ENCODE measurements at regions not wholly inside any gene's neighbourhood (a gene's known extent, or its start where the extent isn't known, plus 50 kb on each side); places are given as distances from the start of the nearest gene placed in this dataset.

DNA sequence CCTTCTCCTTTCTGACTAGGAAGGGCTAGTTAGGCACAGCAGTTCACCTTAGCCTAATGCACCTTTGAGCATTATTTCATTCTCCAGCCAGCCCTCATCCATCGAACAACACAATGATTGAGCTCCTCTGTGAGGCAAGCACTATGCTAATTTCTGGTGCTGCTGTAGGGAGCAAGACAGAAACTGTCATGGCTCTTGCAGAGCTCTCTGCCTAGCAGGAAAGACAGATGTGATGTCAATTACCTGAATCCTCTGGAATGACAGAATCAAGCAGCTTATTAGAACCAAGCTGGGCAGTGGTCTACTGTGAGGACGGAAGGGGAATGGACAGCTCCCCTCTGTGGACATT is 256.1 kb upstream of the NOCT start:
- Histone ChIP-seq H3K9me3 (ENCODE audit: low read depth) (no peaks in the 10 kb centered on the region), H2AFZ (no peak overlapping the region), H3K4me3 (no peak overlapping the region), H3K27me3 (replicated peaks; ENCODE audit: insufficient read depth) (no peaks in the 10 kb centered on the region), H3K36me3 (ENCODE audit: low read depth) (no peaks in the 10 kb centered on the region), H3K4me1 (ENCODE audit: insufficient read depth) (peaks cover 3% of the 10 kb centered on the region; the same call in 1 of the 2 replicates), H3K9me2 (ENCODE audit: insufficient read depth) (no peaks in the 10 kb centered on the region), H4K20me1 (ENCODE audit: insufficient read depth) (no peaks in the 10 kb centered on the region), H3K4me2 (ENCODE audit: unreplicated experiment) (no peak overlapping the region), H3K79me2 (ENCODE audit: insufficient read depth) (no peaks in the 10 kb centered on the region), H3F3A (ENCODE audit: insufficient read depth) (peaks cover 19% of the 10 kb centered on the region), H3K9ac (no peak overlapping the region), H3K27ac (no peak overlapping the region)
- in situ Hi-C loops (cut with MboI) = no loop called here
- WGBS, 2 experiments (ENCODE audit: low coverage in 1 of 2, low lambda C conversion rate in 2 of 2, missing lambda C conversion rate in 2 of 2) = 68 to 78% methylated on average over 2 of the region's 2 CpGs
- TF ChIP-seq EZH2 (IDR thresholded peaks at IDR 0.05; ENCODE audit: insufficient read depth, poor library complexity, severe bottlenecking) (no peak), EZH2phosphoT487 (IDR thresholded peaks at IDR 0.05; ENCODE audit: insufficient read depth, low read depth) (no peak)
- DNase-seq = no peak

DNA sequence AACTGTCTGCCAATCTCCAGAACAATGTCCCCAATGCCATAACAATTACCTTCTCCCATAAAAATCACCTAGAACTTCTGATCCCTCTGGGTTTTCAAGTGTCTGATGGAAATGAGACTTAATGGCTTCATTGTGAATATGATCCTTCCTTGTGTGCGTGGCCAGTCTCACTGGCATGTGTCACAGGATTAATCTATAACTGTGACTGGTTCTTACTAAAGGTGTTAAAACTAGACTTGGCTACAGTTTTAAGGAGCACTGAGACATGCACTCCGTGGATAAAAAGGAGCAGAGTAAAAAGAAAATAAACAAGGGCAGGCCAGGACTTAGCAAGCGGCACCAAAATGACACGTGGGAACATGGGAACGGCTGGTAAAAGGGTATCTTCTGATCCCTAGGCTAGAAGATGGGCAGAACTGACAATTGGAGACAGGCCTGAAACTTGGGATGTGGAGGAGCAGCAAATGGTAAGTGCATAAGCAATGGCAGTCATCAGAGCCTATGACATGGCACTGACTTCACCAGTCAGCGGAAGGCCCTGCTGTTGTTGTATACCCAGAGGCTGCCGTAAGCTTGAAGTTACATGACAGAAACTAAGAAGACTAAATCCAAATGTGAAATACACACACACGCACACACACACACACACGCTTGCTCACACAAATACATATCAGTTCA is 256.6 kb upstream of the NOCT start:
- Histone ChIP-seq H3K36me3 (ENCODE audit: low read depth) (no peaks in the 10 kb centered on the region), H3K4me1 (ENCODE audit: insufficient read depth) (peaks cover 3% of the 10 kb centered on the region; the same call in 1 of the 2 replicates), H2AFZ (0 out of 2 replicates have a peak overlapping the region, but pooled peaks have one; percentile 60), H3K27me3 (replicated peaks; ENCODE audit: insufficient read depth) (no peaks in the 10 kb centered on the region), H3K9ac (no peak overlapping the region), H3K79me2 (ENCODE audit: insufficient read depth) (no peaks in the 10 kb centered on the region), H4K20me1 (ENCODE audit: insufficient read depth) (no peaks in the 10 kb centered on the region), H3K4me2 (ENCODE audit: unreplicated experiment) (no peak overlapping the region), H3F3A (ENCODE audit: insufficient read depth) (peaks cover 19% of the 10 kb centered on the region), H3K9me3 (ENCODE audit: low read depth) (no peaks in the 10 kb centered on the region), H3K9me2 (ENCODE audit: insufficient read depth) (no peaks in the 10 kb centered on the region), H3K4me3 (no peak overlapping the region), H3K27ac (no peak overlapping the region)
- DNase-seq = no peak
- TF ChIP-seq EZH2phosphoT487 (IDR thresholded peaks at IDR 0.05; ENCODE audit: insufficient read depth, low read depth) (no peak), EZH2 (IDR thresholded peaks at IDR 0.05; ENCODE audit: insufficient read depth, poor library complexity, severe bottlenecking) (no peak)
- 86 to 89% methylated on average over 9 of the region's 9 CpGs for WGBS, 2 experiments (ENCODE audit: low coverage in 1 of 2, low lambda C conversion rate in 2 of 2, missing lambda C conversion rate in 2 of 2)
- in situ Hi-C loops (cut with MboI) = no loop called here

DNA sequence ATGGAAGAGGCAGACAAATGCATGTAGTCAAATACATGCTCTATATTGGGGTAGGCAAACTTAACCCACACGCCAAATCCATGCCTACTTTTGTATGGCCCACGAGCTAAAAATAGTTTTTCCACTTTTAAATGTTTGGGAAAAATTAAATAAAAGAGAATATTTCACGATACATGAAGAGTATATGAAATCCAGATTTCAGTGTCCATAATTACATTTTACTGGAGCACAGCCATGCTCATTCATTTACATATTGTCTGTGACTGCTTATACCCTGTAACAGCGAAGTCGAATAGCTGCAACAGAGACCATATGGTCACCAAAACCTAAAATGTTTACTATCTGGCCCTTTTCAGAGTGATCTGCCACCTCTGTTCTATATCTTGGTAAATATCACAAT is 257.4 kb upstream of the NOCT start:
- H3K9me2 ChIP-seq (ENCODE audit: insufficient read depth) = no peaks in the 10 kb centered on the region
- in situ Hi-C loops (cut with MboI) = no loop called here

DNA sequence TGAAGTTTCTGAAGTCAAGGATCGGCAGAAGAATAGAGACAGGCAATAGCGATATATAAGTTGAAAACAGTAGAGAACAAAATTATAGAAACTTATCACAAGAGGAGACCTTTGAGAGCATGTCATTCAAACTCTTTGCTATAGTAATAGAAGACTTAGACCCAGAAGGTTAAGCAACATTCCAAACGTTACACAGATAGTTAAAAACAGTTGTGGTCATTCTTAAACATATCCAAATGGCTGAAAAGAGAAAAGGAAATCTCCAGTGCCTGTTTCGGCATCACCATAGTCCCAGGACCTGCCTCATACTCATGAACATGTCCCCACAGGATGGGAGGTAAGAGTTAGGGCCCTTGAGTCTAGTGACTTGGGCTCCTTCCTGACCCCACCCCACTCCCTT is 258.1 kb upstream of the NOCT start:
- Histone ChIP-seq H3F3A (ENCODE audit: insufficient read depth) (peaks cover 17% of the 10 kb centered on the region), H3K36me3 (ENCODE audit: low read depth) (no peaks in the 10 kb centered on the region), H3K27me3 (replicated peaks; ENCODE audit: insufficient read depth) (no peaks in the 10 kb centered on the region), H3K4me2 (ENCODE audit: unreplicated experiment) (no peak overlapping the region), H3K9ac (no peak overlapping the region), H3K4me3 (no peak overlapping the region), H3K9me2 (ENCODE audit: insufficient read depth) (no peaks in the 10 kb centered on the region), H2AFZ (peak overlapping the region; percentile 60), H4K20me1 (ENCODE audit: insufficient read depth) (no peaks in the 10 kb centered on the region), H3K79me2 (ENCODE audit: insufficient read depth) (no peaks in the 10 kb centered on the region), H3K4me1 (ENCODE audit: insufficient read depth) (peaks cover under 1% of the 10 kb centered on the region; the same call in 1 of the 2 replicates), H3K27ac (no peak overlapping the region), H3K9me3 (ENCODE audit: low read depth) (peaks cover 4% of the 10 kb centered on the region)
- TF ChIP-seq EZH2phosphoT487 (IDR thresholded peaks at IDR 0.05; ENCODE audit: insufficient read depth, low read depth) = no peak
- no peak for TF ChIP-seq EZH2 (IDR thresholded peaks at IDR 0.05; ENCODE audit: insufficient read depth, poor library complexity, severe bottlenecking)
- WGBS, 2 experiments (ENCODE audit: low coverage in 1 of 2, low lambda C conversion rate in 2 of 2, missing lambda C conversion rate in 2 of 2) = 72 to 75% methylated on average over 4 of the region's 4 CpGs
- peak; percentile 2 for DNase-seq
- in situ Hi-C loops (cut with MboI) = no loop called here

More for the DNA sequence above, 257.4 kb upstream of the NOCT start:
- Histone ChIP-seq H3K36me3 (ENCODE audit: low read depth) (no peaks in the 10 kb centered on the region), H3F3A (ENCODE audit: insufficient read depth) (peaks cover 19% of the 10 kb centered on the region), H3K9ac (no peak overlapping the region), H3K79me2 (ENCODE audit: insufficient read depth) (no peaks in the 10 kb centered on the region), H3K4me2 (ENCODE audit: unreplicated experiment) (no peak overlapping the region), H3K4me3 (no peak overlapping the region), H3K4me1 (ENCODE audit: insufficient read depth) (peaks cover 3% of the 10 kb centered on the region; the same call in 1 of the 2 replicates), H3K27me3 (replicated peaks; ENCODE audit: insufficient read depth) (no peaks in the 10 kb centered on the region), H2AFZ (peak overlapping the region; percentile 60), H4K20me1 (ENCODE audit: insufficient read depth) (no peaks in the 10 kb centered on the region), H3K9me3 (ENCODE audit: low read depth) (peaks cover 4% of the 10 kb centered on the region), H3K27ac (no peak overlapping the region)
- DNase-seq = no peak
- no peak for TF ChIP-seq EZH2phosphoT487 (IDR thresholded peaks at IDR 0.05; ENCODE audit: insufficient read depth, low read depth)
- 41 to 48% methylated on average over 5 of the region's 5 CpGs for WGBS, 2 experiments (ENCODE audit: low coverage in 1 of 2, low lambda C conversion rate in 2 of 2, missing lambda C conversion rate in 2 of 2)

DNA sequence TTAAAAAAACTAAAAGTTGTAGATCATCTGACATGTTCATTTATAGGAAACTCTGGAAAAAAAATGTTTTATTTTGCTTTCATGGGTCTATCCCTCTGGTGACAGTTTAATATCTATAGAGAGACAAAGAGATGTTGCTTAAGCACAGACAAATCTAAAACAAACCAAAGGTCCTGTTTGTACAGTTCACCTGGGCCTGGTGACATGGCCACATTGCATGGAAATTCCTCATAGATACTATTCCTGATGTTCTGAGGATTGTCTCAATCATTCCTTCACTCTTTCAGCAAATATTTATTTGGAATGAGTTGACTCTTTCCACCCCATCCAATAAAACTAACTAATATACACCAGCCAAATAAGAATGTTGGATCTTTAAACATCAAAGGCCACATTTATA is 259.1 kb upstream of the NOCT start:
- H3K9me3 ChIP-seq (ENCODE audit: low read depth) = peaks cover 4% of the 10 kb centered on the region
- H3K4me3 ChIP-seq = no peak overlapping the region
- no peaks in the 10 kb centered on the region for H3K9me2 ChIP-seq (ENCODE audit: insufficient read depth)
- H4K20me1 ChIP-seq (ENCODE audit: insufficient read depth) = no peaks in the 10 kb centered on the region
- TF ChIP-seq EZH2 (IDR thresholded peaks at IDR 0.05; ENCODE audit: insufficient read depth, poor library complexity, severe bottlenecking) = no peak
- no peak for TF ChIP-seq EZH2phosphoT487 (IDR thresholded peaks at IDR 0.05; ENCODE audit: insufficient read depth, low read depth)
- peaks cover 8% of the 10 kb centered on the region for H3F3A ChIP-seq (ENCODE audit: insufficient read depth)
- H2AFZ ChIP-seq = no peak overlapping the region
- in situ Hi-C loops (cut with MboI) = no loop called here
- no peaks in the 10 kb centered on the region for H3K36me3 ChIP-seq (ENCODE audit: low read depth)
- no peaks in the 10 kb centered on the region for H3K79me2 ChIP-seq (ENCODE audit: insufficient read depth)
- H3K9ac ChIP-seq = no peak overlapping the region
- no peak overlapping the region for H3K27ac ChIP-seq
- H3K27me3 ChIP-seq (replicated peaks; ENCODE audit: insufficient read depth) = no peaks in the 10 kb centered on the region
- H3K4me2 ChIP-seq (ENCODE audit: unreplicated experiment) = no peak overlapping the region
- DNase-seq = no peak
- no peaks in the 10 kb centered on the region; the same call in 1 of the 2 replicates for H3K4me1 ChIP-seq (ENCODE audit: insufficient read depth)

Data from GM23248 (cell line).